HFFc6 (cell line): ENCODE measurements at regions not wholly inside any gene's neighbourhood (a gene's known extent, or its start where the extent isn't known, plus 50 kb on each side); places are given as distances from the start of the nearest gene placed in this dataset.

Experiments used
- DNase-seq: peaks from one replicate; pipeline ENCODE4 v3.0.0-alpha.2; 2018
- H3K27ac Mint-ChIP-seq: 2 replicates; pipeline ENCODE4 v1.8.0; 2020; ENCODE audit warnings: mild to moderate bottlenecking, mixed read lengths
- H3K27me3 Mint-ChIP-seq: 2 replicates; pipeline ENCODE4 v1.8.0; 2021; ENCODE audit warnings: mild to moderate bottlenecking, moderate library complexity, mixed read lengths; ENCODE audit not compliant: insufficient read depth
- H3K36me3 Mint-ChIP-seq: 2 replicates; pipeline ENCODE4 v1.8.0; 2021; ENCODE audit warnings: low read depth, mixed read lengths
- H3K4me1 Mint-ChIP-seq: 2 replicates; pipeline ENCODE4 v1.8.0; 2020; ENCODE audit warnings: low read depth, mixed read lengths
- H3K4me3 Mint-ChIP-seq: 2 replicates; pipeline ENCODE4 v1.8.0; 2020; ENCODE audit warnings: mild to moderate bottlenecking, moderate library complexity, mixed read lengths
- H3K9me3 Mint-ChIP-seq: 2 replicates; pipeline ENCODE4 v1.8.0; 2020; ENCODE audit warnings: mild to moderate bottlenecking, mixed read lengths
- TF ChIP-seq, protein P1 (sequence below): fragments of 200-600 bp; sonication (generic); IDR thresholded peaks from 2 replicates; pipeline ENCODE4 v1.5.0; 2021; ENCODE audit warnings: antibody characterized with exemption, mild to moderate bottlenecking

DNA sequence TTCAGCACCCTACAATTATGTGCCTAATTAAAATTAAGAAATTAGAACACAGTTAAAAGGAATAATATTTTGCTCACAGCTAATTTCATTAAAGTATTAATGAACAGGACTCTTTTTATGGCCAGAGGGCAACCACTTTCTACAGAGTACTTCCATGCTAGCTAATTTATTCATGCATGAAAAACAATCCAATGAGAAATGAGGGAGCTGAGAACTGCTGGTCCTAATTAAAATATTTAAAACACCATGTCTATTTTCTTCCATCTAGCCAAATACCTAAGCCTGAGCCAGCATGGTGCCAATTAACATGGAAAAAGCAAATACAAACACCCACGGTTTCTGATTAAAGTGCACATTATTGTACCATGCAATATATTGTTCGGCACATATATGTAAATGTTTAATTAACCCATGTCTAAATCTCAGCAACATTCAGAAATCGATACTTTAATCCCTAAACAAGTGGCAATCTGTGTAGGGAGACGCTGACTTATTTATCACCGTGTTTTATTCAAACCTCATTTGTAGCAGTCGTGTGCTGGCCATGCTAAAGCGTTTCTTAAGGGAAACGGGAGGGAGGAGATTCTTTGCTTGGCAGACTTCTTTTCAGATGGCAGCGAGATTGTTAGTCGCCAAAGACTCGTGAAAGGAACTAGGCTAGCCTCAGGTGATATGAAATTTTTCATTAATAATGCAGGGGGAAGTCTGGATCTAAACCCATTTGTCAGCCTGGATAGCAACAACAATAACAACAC lies 193.5 kb downstream of the ANXA2 start:
- H3K27me3 Mint-ChIP-seq: peaks cover 2% of the 10 kb centered on the region
- H3K9me3 Mint-ChIP-seq: no peaks in the 10 kb centered on the region
- TF ChIP-seq, protein P1, sequence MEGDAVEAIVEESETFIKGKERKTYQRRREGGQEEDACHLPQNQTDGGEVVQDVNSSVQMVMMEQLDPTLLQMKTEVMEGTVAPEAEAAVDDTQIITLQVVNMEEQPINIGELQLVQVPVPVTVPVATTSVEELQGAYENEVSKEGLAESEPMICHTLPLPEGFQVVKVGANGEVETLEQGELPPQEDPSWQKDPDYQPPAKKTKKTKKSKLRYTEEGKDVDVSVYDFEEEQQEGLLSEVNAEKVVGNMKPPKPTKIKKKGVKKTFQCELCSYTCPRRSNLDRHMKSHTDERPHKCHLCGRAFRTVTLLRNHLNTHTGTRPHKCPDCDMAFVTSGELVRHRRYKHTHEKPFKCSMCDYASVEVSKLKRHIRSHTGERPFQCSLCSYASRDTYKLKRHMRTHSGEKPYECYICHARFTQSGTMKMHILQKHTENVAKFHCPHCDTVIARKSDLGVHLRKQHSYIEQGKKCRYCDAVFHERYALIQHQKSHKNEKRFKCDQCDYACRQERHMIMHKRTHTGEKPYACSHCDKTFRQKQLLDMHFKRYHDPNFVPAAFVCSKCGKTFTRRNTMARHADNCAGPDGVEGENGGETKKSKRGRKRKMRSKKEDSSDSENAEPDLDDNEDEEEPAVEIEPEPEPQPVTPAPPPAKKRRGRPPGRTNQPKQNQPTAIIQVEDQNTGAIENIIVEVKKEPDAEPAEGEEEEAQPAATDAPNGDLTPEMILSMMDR: no peak
- H3K36me3 Mint-ChIP-seq: no peaks in the 10 kb centered on the region
- no peak overlapping the region for H3K27ac Mint-ChIP-seq
- H3K4me1 Mint-ChIP-seq: no peaks in the 10 kb centered on the region
- no peak overlapping the region for H3K4me3 Mint-ChIP-seq
- no peak for DNase-seq

DNA sequence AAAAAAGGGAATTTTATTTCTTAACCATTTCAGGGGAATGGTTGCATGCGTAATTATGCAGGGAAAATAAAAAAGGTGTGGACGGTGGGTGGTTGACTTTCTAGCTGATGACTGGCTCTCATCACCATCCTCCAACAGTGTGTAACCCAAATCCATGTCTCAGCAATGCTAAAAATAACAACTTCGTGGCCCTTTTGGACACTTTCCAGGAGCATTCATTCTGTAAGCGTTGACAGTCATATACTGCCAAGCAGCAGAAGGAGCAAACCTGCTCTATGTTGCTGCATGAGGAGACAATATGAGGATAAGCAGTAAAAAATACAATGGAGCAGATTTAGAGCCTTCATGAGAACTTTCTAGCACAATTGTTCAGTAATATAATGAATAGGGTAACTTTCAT lies 189.1 kb downstream of the ANXA2 start:
- Mint-ChIP-seq H3K4me1 (no peaks in the 10 kb centered on the region), H3K27me3 (no peaks in the 10 kb centered on the region; the same call in 1 of the 2 replicates), H3K27ac (no peak overlapping the region), H3K36me3 (no peaks in the 10 kb centered on the region), H3K9me3 (no peaks in the 10 kb centered on the region), H3K4me3 (no peak overlapping the region)
- TF ChIP-seq, protein P1: no peak
- DNase-seq: no peak

- Mint-ChIP-seq H3K9me3 (no peaks in the 10 kb centered on the region), H3K4me3 (no peak overlapping the region), H3K27me3 (peaks cover 4% of the 10 kb centered on the region; the same call in 1 of the 2 replicates), H3K4me1 (no peaks in the 10 kb centered on the region), H3K36me3 (no peaks in the 10 kb centered on the region), H3K27ac (no peak overlapping the region)
- DNase-seq: peak; percentile 7
- TF ChIP-seq, protein P1: 0 out of 2 replicates have a peak, but pooled peaks have one; percentile 18
Observed at GRCh38 chr15:60212536-60212935, 185.2 kb downstream of the ANXA2 start.

DNA sequence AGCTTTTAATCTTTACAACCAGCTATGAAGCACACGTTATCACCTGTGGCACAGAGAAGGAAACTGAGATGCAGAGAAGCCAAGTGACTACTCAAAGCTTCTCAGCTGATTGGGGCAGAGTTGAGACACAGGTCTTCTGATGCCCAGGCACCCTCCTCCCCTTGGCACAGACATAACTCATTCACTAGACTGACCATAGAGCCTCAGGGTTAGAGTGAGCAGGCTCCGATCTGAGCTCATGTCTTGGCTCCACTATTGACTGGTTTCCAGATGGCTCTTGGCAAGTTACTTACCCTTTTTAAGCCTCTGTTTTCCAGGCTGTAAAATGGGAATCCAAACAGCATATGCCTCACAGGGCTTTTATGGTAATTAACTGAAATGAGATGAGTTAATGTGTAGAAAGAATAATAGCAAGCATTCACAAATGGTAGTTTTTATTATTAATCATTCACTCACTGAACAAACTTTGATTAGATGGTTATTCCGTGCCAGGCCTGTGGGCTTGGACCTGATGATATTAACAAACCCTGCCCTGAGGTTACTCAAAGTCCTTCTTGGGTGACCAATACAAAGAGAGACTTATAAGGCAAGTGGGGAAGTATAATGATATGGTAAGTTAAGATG lies 184.3 kb downstream of the ANXA2 start:
- DNase-seq: no peak
- H3K27ac Mint-ChIP-seq: no peak overlapping the region
- TF ChIP-seq, protein P1: no peak
- no peak overlapping the region for H3K4me3 Mint-ChIP-seq
- H3K9me3 Mint-ChIP-seq: no peaks in the 10 kb centered on the region
- H3K27me3 Mint-ChIP-seq: peaks cover 4% of the 10 kb centered on the region
- no peaks in the 10 kb centered on the region for H3K36me3 Mint-ChIP-seq
- no peaks in the 10 kb centered on the region for H3K4me1 Mint-ChIP-seq

DNA sequence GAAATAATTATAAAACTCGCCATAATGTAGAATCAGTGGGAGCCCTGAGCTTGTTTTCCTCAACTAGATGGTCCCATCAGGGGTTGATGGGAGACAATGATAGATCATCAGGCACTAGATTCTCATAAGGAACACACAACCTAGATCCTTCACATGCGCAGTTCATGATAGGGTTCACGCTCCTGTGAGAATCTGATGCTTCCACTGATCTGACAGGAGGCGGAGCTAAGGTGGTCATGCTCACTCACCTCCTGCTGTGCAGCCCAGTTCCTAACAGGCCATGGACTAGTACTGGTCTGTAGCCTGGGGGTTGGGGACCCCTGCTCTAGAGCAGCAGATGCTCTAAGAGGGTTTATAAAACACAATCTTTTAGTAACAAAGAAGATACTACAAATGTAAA lies 183.6 kb downstream of the ANXA2 start:
- H3K27ac Mint-ChIP-seq: no peak overlapping the region
- no peaks in the 10 kb centered on the region for H3K9me3 Mint-ChIP-seq
- TF ChIP-seq, protein P1: no peak
- H3K4me3 Mint-ChIP-seq: no peak overlapping the region
- H3K4me1 Mint-ChIP-seq: no peaks in the 10 kb centered on the region
- peaks cover 4% of the 10 kb centered on the region for H3K27me3 Mint-ChIP-seq
- no peak for DNase-seq
- no peaks in the 10 kb centered on the region for H3K36me3 Mint-ChIP-seq
